ENCODE measurements at regions not wholly inside any gene's neighbourhood (a gene's known extent, or its start where the extent isn't known, plus 50 kb on each side); places are given as distances from the start of the nearest gene placed in this dataset.

DNA sequence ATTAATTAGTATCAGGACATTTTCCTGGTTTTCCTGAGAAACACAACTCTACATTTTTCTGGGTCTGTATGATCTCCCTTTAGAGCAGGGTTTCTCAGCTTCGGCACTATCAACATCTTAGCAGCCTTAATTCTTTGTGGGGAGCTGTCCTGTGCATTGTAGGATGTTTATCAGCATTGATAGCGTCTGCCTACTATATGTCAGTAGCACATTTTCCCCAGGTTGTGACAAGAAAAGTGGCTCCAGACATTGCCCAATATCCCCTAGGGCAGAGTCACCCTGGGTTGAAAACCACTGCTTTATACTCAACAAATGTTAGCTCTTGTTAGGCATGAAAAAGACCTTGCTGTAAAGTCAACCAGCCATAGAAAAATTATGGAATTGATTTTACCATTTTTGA lies 195.1 kb upstream of the FMN2 start:
- no peak for DNase-seq

DNA sequence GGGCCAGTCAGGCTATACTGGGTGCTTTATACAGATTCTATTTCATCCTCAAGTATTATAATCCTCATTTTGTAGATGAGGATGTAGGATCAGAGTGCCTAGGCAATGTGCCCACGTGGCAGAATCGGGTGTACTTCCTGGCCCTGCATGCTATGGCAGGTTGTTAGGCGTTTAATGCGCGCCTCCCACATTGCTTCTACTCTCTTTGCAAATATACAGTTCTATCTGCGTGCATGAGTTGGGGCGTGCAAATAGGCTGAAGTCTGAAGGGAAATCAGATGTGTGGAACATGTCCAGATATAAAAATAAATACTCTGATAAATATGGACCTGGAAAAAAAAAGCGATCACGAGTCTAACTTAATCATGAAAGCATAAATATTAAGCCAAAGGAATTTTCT lies 194.7 kb upstream of the FMN2 start:
- DNase-seq = no peak

DNA sequence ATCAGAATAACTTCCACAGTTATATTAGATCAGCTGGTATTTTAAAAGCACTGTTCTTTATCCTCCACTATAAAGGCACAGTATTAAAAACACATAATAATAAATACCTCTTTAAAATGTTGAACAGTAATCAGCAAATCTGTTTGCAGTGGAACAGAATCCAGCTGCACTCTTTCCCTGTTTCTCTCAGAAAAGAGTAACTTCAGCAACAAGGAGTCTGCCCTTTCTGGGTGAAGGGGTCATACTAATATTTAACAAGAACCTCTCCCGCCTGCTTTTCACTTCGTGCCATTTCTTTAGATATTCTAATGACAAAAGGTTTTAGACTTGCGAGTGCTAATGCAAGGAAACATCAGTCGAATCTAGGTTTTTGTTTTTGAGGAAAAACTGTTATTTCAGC lies 194.2 kb upstream of the FMN2 start:
- DNase-seq = no peak

DNA sequence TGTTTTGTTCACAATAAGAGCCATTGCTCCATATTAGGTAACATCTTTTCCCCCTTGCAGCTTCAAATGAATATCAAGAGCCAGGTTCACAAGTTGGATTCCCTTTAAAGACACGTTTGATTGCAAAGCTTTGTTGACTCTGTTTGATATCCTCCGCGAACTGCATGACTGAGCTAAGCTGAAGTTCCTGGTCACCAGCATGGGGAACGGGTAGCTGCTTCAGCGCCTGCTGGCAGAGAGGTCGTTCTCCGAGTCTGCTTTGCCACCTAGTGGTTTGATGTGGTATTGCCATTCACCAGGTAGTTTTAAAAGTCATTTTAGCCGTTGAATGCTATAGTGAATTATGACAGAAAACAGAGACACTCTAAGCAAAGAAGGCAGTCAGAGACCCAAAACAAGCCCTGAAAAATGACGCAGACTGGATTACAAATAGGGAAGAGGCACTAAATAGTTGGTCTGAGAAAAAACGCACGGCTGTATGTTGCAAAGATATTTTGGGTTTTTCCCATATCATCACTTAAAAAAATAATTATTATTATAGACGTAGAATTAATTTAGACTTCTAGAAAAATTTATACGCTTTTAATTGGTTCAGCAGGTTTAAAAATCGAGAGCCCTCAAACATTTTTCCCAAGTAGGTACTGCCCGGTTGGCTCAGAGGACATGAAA lies 193.5 kb upstream of the FMN2 start:
- DNase-seq = peak; percentile 84

DNA sequence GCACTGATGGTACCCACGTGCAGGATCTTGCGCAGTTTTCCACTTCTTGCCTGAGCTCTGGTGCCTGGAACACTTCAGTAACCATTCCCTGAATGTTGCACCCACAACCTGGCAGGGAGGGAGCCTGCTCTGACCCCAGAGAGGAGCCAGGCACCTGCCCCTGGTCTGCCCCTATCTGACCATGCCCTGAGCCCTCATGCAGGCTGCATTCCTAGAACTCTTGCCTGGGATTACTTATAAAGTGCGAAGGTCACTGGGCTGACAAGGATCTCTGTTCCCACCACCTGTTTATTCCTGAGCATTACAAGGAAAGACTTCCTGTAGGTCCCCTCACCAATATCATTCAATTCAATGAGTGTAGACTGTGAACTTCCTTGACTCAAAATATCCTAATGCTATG lies 191.9 kb upstream of the FMN2 start:
- no peak for DNase-seq

DNA sequence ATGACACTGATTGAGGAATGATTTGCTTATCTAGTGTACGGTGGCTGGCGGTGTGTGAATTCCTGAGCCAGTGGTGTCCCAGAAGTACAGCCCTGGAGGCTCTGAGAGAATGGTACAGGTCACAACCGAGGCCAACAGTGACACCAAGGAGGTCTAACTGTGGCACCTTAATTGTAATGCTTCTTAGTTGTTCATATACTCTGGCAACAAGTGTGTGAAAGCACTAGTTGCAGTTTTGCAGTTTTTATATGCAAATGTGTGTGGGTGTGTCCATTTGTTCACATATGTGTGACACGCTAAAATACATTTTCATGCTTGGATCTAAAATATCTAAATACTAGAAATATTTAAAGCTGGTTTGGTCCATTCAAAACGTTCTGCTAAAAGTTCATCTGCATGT lies 185.3 kb upstream of the FMN2 start:
- no peak for DNase-seq

DNA sequence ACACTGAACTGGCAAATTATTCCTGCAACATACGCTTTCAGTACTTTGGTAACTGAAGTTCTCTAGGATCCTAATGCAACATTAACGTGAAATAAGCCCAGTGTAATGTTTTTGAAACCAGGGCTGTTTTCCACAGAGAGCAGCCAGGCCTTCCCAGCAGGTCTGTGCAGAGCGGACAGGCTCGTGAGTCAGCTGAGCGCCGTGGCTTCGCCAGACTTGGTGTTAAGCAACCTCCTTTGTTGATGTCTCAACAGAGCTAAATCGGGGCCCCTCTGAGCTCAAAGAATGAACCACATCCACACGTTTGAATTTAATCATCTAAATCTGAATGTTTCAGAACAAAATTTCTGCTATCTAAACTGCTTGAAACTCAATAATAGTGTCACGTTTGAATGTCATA lies 181.8 kb upstream of the FMN2 start:
- DNase-seq = peak; percentile 68

DNA sequence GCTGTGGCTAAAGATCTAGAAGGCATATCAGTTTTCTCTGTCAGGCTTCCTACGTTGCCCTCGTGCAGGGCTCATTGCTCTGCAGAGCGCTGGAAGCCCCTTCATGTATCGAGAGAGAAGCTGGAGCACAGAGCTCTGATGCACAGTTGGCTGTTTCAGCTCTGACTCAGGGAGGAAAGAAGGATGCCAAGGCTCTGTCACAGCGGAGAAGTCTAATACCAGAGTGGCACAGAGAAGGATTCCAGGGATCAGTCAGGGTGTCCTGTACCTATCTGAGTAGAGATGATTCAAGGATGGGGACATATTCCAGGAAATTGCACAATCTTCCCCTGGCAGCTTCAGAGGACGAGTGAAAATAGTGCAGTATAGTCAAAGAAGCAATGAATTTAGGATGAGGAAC lies 179.2 kb upstream of the FMN2 start:
- no peak for DNase-seq

DNA sequence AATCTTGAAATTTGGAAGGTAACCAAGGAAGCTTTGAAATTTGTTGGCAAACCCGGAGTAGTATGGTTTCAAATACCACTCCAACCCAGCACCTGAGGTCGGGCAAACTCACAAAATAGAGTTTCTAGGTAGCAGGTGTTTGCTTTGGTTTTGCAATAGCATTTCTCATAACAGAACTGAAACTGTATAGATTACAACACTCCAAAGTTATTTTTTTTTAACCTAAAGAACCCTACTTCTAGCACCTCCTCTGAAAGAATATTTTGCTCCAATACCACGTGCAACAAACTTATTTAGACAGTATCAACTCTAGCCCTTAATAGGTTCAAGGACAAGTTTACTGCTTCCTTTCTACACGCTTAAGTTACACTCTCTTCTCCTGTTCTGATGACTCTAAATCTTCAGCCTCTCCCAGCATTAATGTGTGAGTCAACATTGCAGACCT lies 178.5 kb upstream of the FMN2 start:
- DNase-seq = no peak

DNA sequence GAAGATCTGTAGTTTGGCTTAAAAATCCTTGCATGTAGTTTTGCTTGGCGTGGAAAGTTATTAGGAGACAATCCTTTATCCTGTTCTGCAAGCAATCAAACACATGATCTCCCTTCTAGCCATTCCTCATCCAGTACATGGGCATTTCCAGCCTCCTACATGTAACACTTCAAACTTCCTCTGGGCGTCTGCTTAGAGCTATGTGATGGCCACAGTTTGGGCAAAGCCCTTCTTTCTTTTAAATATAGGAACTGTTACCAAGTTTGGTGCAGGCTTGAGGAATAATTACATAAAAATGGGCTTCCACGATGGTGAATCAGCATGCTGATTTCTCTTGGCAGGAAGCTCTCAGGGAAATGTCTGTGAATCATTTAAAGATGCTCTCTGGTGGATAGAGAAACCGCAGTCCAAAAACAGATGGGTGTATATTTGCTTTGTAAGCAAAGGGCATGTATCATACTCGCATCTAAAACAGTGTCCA lies 176.9 kb upstream of the FMN2 start:
- DNase-seq = no peak

DNA sequence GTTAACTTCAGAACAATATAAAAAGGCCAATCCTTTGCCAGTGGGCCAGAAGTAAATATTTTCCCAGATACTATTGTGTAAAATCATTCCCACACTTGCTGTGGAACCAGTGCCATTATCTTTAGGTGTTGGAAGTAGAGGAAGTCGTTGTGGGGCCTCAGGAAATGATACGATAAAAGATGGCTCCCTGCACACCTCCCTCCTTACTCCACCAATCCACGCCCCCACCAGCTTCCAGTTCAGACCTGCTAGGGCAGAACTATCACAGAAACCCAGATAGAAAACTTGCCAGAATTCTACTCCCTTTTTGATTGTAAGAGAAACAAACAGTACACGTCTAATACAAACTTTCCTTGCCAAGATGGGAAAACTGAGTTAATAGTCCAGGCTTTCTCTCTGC lies 173.0 kb upstream of the FMN2 start:
- DNase-seq = no peak

DNA sequence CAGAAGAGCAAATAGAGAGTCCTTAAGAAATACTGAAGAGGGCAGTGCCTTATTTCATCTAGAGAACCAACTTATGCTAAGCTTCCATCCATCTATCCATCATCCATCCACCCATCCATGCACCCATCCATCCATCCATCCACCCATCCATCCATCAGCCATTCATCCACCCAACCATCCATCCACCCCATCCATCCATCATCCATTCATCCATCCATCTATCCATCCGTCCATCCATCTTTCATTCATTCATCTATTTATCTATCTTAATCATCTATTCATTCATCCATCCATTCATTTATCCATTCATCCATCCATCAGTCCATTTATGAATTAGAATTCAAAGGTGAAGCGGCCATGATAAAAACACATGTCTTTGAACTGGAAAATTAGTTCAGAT lies 171.5 kb upstream of the FMN2 start:
- DNase-seq = no peak

DNA sequence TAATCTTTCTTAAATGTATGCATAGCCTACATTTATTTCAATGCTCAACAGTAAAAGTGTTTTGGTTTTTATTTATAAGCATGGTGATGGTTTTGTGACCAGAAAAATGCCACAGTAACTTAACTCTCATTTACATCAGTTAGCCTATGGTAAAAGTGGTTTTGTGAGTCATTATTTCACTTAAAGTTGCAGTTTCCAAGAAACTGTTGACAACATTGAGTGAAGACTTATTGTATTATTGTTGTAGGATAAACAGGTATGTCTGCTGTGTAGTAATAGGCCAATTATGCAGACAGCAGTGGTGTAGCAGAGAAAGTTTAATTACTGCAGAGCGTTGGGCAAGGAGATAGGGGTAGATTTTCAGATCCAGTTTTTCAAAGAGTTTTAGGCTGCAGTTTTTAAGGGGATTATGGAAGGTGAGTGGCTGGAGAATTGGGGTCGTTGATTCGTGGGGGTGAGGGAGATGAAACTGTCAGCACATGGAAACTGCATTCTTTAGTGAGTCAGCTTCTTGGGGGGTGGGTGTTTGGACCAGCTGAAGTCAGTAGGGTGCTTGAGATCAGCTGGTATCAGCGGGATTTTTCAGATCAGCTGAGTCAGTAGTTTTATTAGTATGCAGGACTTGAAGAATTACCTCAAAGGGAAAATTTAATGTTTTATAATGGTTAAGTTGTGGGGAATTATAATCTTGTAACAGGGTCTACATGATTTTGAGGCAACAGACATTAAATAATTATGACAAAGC lies 168.7 kb upstream of the FMN2 start:
- no peak for DNase-seq

DNA sequence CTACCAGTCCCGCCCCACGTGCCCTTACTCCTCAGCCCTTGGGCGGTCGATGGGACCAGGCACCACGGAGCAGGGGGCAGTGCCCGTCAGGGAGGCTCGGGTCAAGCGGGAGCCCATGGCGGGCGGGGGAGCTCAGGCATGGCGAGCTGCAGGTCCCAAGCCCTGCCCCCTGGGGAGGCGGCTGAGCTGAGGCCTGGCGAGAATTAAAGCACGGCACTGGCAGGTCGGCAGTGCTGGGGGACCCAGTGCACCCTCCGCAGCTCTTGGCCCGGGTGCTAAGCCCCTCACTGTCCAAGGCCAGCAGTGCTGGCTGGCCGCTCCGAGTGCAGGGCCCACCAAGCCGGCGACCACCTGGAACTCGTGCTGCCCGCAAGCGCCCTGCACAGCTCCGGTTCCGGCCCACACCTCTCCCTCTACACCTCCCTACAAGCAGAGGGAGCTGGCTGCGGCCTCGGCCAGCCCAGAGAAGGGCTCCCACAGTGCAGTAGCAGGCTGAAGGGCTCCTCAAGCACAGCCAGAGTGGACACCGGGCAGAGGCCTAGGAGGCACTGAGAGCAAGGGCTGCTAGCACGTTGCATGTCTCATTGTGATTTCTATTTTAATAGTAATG lies 166.8 kb upstream of the FMN2 start:
- DNase-seq = no peak

DNA sequence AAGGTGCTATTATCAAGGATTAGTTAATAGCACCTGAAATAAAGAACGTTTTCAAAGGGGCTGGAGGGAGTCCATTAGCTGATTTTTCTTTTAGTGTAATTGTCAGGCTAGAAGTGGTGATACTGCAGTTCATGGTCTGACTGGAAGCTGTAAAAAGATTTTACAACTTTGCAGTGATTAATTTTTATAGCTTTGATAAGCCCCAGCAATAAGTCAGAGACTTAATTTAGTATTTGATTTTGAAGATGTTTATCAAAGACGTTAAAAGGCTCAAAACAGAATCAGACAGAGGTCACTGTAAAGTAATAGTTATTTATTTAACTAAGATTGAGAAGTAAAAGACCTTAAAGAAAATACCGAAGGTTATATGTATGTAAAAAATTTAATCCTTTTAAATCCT lies 165.5 kb upstream of the FMN2 start:
- no peak for DNase-seq

DNA sequence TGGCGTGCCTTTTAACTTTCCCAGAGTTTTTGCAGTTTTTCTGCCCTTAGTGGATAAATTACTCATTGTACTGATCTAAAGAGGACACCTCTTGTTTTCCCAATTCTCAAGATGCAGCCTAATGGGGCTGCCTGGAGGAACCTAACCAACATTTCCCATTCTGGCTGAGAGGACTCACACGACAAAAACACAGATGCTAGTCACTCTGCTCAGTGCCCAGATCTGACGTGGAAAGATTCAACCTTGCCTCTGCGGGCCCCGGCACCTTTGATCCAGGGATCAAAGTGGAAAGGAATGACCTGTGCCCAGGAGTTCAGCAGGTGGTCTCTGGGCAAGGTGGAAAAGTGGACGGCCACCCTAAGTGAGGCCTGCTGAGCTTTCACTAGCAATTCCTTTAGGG lies 162.4 kb upstream of the FMN2 start:
- DNase-seq = no peak

DNA sequence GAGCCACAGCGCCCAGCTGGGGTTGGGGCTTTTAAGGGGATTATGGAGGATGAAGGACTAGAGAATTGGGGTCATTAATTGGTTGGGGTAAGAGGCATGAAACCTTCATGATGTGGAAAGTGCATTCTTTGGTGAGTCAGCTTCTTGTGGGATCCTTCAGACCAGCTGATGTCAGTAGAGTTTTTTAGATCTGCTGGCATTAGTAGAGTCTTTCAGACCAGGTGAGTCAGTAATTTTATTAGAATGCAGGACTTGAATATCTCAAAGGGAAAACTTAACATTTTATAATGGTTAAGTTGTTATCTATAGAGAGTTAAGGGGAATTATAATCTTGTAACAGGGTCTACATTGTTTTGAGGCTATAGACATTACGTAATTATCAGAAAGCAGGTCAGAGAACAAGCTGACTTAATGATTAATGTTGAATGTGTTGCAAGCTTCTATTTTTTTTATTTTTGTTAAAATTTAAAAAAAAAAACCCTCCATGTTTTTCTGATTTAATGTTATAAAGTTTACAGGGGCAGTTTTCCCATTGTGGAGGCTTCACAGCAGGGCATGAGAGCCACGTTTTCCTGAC lies 160.9 kb upstream of the FMN2 start:
- DNase-seq = no peak

DNA sequence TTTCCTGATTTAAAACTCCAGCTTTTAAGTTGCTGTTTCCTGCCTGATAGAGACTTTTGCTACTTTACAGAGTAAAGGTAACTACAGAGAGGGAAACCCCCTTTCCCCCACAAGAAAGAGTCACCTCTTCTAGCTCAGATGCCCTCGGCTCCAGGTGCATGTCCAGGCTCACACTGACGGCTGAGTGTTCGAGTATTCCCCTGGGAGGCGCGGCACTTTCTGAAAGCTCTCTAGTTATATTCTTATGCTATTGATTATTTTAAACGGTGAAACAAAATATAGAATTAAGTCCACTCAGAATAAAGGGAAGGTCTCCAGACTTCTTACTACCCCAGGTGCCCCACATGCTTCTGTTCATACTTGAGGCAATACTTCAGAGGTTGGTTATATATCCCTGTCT lies 160.3 kb upstream of the FMN2 start:
- DNase-seq = no peak

DNA sequence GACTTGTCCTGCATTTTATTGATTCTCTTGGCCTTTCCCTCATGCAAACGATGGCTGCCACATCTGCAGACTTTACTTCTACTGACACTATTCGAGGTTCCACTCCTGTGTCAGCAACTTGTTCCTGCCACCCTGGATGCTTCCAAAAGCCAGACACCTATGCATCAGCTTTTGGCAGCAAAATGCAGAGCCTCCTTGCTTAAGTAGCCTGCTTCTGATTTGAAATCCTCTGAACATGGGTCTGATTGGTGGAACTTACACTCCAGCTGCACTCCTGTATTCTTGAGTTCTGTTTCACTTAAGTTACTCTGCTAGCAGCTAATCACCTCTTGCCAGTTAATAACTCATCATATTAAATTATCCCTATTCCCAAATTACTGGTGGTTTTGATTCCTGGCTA lies 152.1 kb upstream of the FMN2 start:
- no peak for DNase-seq

DNA sequence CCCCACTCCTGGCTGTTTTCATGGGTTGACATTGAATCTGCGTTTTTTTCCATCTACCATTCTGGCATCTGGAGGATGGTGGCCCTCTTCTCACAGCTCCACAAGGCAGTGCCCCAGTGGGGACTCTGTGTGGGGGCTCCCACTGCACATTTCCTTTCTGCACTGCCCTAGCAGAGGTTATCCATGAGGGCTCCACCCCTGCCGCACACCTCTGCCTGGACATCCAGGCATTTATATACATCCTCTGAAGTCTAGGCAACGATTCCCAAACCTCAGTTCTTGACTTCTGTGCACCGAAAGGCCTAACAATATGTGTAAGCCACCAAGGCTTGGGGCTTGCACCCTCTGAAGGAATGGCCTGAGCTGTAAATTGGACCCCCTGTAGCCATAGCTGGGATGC lies 147.9 kb upstream of the FMN2 start:
- no peak for DNase-seq

DNA sequence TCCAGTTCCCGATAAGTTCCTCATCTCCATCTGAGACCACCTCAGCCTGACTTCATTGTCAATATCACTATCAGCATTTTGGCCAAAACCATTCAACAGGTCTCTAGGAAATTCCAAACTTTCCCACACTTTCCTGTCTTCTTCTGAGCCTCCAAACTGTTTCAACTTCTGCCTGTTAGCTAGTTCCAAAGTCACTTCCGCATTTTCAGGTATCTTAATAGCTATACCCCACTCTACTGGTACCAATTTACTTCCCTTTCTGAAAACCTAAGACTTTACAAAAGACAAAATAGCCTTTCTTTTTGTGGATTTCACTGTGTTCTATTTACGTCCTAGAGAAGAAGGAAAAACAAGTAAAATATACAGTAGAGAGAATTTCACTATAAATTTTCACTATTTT lies 147.0 kb upstream of the FMN2 start:
- DNase-seq = no peak

DNA sequence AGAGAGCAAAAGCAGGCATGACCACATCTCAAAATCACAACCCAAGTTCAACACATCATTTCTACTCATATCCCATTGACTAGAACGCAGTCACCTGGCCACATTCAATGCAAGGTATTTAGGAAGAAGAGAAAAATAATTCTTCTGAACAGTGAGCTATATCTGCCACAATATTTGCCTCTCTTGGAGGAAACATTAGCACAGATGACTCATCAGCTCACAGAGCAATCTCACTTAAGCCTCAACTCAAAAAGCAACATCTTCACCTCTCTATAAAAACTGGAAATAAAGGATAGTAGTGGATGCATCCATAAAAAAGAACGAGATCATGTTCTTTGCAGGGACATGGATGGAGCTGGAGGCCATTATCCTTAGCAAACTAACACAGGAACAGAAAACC lies 143.9 kb upstream of the FMN2 start:
- no peak for DNase-seq

DNA sequence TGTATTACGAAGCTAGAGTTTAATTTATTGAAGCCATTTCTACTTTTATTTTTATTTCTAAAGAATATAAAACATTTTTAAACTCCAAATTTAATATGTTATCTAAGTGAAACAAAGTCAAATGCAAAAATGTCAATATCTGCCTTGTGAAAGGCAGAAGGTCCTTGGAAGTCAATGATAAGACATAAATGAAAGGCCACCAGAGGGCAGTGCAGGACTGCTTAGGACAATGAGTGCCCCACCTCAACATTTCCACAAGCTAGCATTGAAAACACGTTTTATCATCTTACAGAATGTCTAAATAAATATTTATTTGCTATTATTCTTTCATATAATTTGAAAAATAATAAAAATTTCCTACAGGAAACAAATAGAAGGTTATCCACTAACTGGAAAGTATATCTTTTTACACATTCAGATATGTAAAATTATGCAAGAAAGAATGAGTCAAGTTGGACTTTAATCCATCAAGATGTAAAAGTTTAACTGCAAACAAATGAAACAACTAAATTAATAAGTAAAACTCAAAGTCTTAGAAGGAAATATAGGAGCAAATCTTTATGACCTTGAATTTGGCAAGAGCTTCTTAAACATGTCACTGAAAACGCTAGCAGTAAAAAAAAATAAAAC lies 140.1 kb upstream of the FMN2 start:
- DNase-seq = peak; percentile 65
